Effector memory CD4-positive, alpha-beta T cell (primary cell): ENCODE measurements at regions not wholly inside any gene's neighbourhood (a gene's known extent, or its start where the extent isn't known, plus 50 kb on each side); places are given as distances from the start of the nearest gene placed in this dataset.

ENCODE experiments used
- DNase-seq, 3 donors: peaks; one replicate each; pipeline ENCODE4 v3.0.0-alpha.2; 2020
- H3K27ac ChIP-seq: 2 replicates; pipeline ENCODE4 v1.7.0; 2013; ENCODE audit warnings: mild to moderate bottlenecking, low read length, moderate library complexity; ENCODE audit not compliant: insufficient read depth, poor library complexity, severe bottlenecking
- H3K27me3 ChIP-seq: replicated peaks from 2 replicates; pipeline ENCODE4 v1.7.0; 2013; ENCODE audit warnings: mild to moderate bottlenecking, low read length; ENCODE audit not compliant: insufficient read depth, control insufficient read depth, poor library complexity, severe bottlenecking
- H3K36me3 ChIP-seq: 2 replicates; pipeline ENCODE4 v1.7.0; 2013; ENCODE audit warnings: mild to moderate bottlenecking, low read length, moderate library complexity; ENCODE audit not compliant: control insufficient read depth, insufficient read depth
- H3K4me1 ChIP-seq: 2 replicates; pipeline ENCODE4 v1.7.0; 2013; ENCODE audit warnings: low read length, mild to moderate bottlenecking; ENCODE audit not compliant: control insufficient read depth, insufficient read depth, poor library complexity, severe bottlenecking
- H3K4me3 ChIP-seq: 2 replicates; pipeline ENCODE4 v1.7.0; 2013; ENCODE audit warnings: low read length, low read depth, mild to moderate bottlenecking; ENCODE audit not compliant: insufficient read depth, poor library complexity, severe bottlenecking
- H3K9me3 ChIP-seq: 2 replicates; pipeline ENCODE4 v1.7.0; 2013; ENCODE audit warnings: mild to moderate bottlenecking, low read length, moderate library complexity; ENCODE audit not compliant: control insufficient read depth

DNA sequence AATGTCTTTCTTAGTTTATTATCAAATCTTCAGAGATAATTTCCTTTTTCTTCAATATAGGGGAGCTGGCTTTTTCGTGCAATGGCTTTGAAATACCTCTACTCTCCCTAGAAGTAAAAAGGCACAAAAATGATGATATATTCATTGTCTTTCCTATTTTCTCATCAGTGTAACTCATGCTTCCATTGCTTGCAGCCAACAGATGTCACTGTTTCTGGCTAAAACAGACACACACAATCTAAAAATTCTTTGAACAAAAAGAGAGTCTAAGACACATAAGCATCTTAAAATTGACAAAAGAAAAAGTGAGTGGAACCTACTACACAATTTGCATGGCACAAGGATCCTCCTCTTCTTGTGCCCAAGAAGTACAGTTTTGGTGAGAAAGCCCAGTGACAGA, 448.7 kb upstream of the VRK2 start:
- H3K27me3 ChIP-seq = no peaks in the 10 kb centered on the region
- no peak for DNase-seq
- no peaks in the 10 kb centered on the region for H3K4me1 ChIP-seq
- H3K4me3 ChIP-seq = no peak overlapping the region
- no peak overlapping the region for H3K27ac ChIP-seq
- no peaks in the 10 kb centered on the region for H3K36me3 ChIP-seq
- peaks cover 4% of the 10 kb centered on the region for H3K9me3 ChIP-seq

DNA sequence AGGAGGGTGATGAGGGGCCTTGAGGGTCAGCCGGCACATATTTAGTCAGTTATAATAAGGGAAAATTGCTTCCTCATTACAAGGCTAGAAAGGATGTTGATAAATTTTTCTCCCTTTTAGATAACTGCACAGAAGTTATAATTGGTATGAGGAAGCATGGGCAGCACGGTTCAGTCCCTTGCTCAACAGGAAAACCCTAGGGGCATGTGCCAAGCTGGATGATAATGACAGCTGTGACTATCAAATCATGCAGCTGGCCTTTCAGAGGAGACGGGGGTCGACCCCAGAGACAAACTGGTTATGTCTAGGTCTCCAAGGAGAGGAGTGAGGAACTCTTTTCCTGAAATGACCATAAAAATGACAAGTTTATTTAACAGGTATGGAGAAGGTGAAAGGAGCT, 448.1 kb upstream of the VRK2 start:
- no peak for DNase-seq
- H3K4me3 ChIP-seq = no peak overlapping the region
- H3K9me3 ChIP-seq = peaks cover 4% of the 10 kb centered on the region
- H3K36me3 ChIP-seq = no peaks in the 10 kb centered on the region
- H3K27me3 ChIP-seq = no peaks in the 10 kb centered on the region
- H3K27ac ChIP-seq = no peak overlapping the region
- no peaks in the 10 kb centered on the region for H3K4me1 ChIP-seq

DNA sequence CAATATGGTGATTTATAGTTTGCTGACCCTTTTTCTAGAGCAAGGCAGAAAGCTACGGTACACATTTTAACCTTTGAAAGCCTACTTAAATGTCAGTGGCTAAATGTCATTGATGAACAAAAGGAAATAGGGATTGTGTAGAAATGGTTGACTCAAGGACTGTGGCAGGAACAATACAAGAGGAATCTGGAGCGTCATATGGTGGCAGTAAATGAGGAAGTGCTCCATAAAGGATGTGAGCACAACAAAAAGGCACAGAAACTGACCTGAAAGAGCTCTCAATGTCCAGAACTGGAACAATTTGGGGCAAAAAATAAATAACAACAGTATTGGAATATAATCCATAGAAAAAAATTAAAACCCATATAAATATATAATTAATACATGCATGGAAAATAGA, 443.9 kb upstream of the VRK2 start:
- Histone ChIP-seq H3K4me3 (no peak overlapping the region), H3K27ac (no peak overlapping the region), H3K9me3 (peaks cover 4% of the 10 kb centered on the region), H3K27me3 (no peaks in the 10 kb centered on the region), H3K4me1 (no peaks in the 10 kb centered on the region), H3K36me3 (no peaks in the 10 kb centered on the region)
- DNase-seq = no peak

DNA sequence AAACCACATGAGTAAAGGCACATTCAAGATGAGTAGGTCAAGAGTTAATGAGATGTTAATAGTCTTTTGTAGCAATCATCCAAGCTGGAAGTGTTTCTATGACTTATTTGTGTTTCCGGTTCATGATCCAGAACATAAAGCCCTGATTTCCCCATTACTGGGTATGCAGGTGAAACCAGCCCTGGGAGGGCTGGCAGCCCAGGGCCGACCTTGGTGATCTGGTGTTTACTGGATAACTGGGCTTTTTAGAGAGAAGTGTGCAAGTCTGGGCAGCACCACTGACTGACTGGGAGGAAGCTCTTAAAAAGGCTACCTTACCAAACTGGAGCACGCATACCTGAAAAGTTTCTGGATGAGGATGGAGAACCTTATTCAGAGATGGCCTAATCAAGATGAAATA, 431.6 kb upstream of the VRK2 start:
- H3K4me1 ChIP-seq = no peaks in the 10 kb centered on the region

DNA sequence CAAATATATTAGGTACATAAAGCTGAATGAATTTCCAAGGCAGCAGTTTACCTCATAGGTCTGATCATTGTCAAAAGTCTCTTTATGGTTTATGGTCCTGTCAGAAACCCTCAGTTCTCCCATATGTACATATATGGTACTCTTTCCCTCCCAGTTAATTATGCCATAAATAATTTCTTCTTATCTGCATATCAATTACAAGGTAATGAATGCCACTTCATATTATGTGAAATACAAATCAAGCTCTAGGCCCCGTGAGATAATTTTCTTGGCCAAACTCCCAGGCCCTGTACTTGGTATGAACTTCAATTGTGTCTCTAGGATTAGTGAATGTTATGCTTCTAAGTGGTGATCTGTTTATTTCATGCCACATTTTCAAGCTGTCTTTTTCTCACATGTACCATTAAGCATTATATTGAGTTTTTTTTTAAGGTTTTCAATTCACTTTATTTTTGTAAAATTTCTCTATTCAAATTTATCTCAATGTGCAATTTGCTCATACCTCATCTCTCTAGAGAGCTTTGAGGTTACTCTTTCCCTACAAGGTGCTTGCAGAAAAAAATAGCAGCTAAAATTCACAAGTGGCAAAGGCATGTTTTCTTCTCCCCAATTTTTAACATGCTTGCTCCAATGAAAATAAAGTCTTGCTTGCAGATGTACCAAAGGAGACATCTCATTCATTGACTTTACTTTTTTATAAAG, 430.6 kb upstream of the VRK2 start:
- Histone ChIP-seq H3K9me3 (no peaks in the 10 kb centered on the region), H3K4me3 (no peak overlapping the region), H3K27ac (no peak overlapping the region), H3K4me1 (no peaks in the 10 kb centered on the region), H3K36me3 (no peaks in the 10 kb centered on the region), H3K27me3 (no peaks in the 10 kb centered on the region)
- DNase-seq = no peak

More for the DNA sequence above, 431.6 kb upstream of the VRK2 start:
- no peak for DNase-seq
- Histone ChIP-seq H3K4me3 (no peak overlapping the region), H3K27ac (no peak overlapping the region), H3K27me3 (no peaks in the 10 kb centered on the region), H3K36me3 (no peaks in the 10 kb centered on the region), H3K9me3 (no peaks in the 10 kb centered on the region)

DNA sequence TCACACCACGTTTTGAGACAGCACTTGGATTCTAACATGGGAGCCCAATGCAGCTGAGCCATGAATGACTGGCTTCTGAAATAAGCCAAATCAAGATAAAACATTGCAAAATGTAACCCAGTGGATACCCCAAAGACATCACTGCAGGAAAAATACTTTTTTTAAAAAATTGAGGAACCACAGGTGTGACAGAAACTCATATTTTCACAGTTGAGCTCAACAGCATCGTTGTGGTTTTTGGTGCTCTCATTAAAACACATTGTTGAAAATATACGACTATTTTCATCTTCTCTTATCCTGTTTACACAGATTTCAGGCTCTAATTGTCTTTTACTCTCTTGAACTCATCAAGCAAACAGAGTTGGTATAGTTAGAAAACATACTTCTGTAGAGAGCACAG, 429.3 kb upstream of the VRK2 start:
- no peaks in the 10 kb centered on the region for H3K9me3 ChIP-seq
- no peaks in the 10 kb centered on the region for H3K4me1 ChIP-seq
- DNase-seq = no peak
- H3K27ac ChIP-seq = no peak overlapping the region
- no peaks in the 10 kb centered on the region for H3K36me3 ChIP-seq
- H3K4me3 ChIP-seq = no peak overlapping the region
- no peaks in the 10 kb centered on the region for H3K27me3 ChIP-seq

DNA sequence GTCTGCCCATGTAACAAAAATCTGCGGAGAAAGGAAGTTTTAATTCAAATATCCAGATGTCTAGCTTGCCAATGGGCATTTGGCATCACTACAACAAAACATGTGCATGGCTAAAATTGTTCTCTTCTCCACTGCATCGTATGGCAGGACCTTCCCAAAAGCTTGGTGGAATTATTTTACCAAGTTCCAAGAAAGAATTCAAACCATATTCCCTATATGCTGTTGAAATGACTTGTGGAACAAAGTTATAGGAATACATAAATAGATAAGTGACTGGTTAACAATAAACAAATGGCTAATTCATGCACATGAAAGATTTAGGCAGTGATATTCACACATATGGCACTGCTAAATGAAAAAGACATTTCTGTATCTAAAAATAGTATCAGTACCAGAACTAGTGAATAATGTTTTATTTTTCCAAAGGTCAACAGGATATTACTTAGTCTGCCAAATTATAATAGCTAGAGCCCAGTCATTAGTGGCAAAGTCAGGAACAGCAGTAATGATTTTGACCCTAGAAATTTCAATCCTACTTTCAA, 425.4 kb upstream of the VRK2 start:
- no peaks in the 10 kb centered on the region for H3K27me3 ChIP-seq
- DNase-seq = no peak
- H3K4me3 ChIP-seq = no peak overlapping the region
- H3K9me3 ChIP-seq = no peaks in the 10 kb centered on the region
- H3K4me1 ChIP-seq = no peaks in the 10 kb centered on the region
- no peaks in the 10 kb centered on the region for H3K36me3 ChIP-seq
- no peak overlapping the region for H3K27ac ChIP-seq

DNA sequence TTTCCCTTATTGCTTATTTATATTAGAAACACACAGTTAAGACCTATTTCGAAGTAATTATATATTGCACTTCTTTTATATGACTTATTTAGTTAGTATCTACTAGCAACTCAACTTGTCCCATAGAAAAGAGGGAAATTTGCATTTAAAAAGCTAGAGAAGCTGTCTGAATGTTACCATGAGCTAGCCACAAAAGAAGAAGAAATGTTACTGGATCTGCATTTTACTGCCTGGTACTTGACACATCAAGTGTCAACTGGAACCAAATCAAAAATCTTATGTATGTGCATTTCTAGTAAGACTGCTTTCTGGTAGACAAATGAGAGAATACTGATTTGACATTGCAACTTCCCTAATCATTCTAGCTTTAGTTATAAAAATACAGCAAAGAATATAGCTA, 424.6 kb upstream of the VRK2 start:
- Histone ChIP-seq H3K36me3 (no peaks in the 10 kb centered on the region), H3K9me3 (no peaks in the 10 kb centered on the region), H3K27ac (no peak overlapping the region), H3K4me1 (no peaks in the 10 kb centered on the region), H3K27me3 (no peaks in the 10 kb centered on the region), H3K4me3 (no peak overlapping the region)
- no peak for DNase-seq

DNA sequence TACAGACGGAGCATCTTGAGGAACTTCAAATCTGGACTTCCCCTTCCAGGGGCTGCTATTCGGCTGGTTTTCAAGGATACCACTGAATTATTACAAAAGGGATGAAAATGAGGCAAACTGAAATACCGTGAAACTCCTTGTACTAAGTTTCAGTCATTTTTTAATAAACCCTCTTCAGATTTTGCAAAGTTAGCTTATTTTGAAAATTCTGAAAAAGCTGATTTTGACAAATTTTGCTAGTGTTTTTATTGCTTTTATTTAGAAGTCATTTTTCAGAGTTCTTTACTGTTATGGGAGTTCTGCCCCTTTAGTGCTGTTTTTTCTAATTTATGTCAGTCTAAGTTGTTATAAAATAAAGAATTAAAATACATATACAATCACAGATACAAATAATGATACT, 390.4 kb upstream of the VRK2 start:
- no peaks in the 10 kb centered on the region for H3K9me3 ChIP-seq
- no peak for DNase-seq

DNA sequence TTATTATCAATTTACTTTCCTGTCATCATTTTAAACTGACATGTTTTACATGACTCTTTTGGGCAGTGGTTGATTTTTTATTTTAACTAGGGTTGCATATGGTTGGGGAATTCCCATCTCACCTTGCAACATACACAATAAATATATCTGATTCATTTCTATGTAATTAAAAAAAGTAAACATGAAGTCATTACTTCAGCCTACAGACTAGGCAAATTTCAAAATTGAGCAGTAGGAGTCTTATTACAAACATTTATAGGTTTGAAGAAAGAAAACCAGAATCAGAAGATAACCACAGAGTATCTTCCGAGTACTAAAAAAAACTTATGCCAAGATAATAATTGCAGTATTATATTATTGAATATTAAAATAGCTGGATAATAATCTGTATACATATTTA, 377.0 kb upstream of the VRK2 start:
- Histone ChIP-seq H3K9me3 (no peaks in the 10 kb centered on the region), H3K27me3 (no peaks in the 10 kb centered on the region), H3K4me3 (no peak overlapping the region), H3K36me3 (no peaks in the 10 kb centered on the region), H3K4me1 (no peaks in the 10 kb centered on the region), H3K27ac (no peak overlapping the region)
- no peak for DNase-seq

More for the DNA sequence above, 390.4 kb upstream of the VRK2 start:
- Histone ChIP-seq H3K4me1 (no peaks in the 10 kb centered on the region), H3K4me3 (no peak overlapping the region), H3K27ac (no peak overlapping the region), H3K27me3 (no peaks in the 10 kb centered on the region), H3K36me3 (no peaks in the 10 kb centered on the region)
